ENCODE measurements at regions not wholly inside any gene's neighbourhood (a gene's known extent, or its start where the extent isn't known, plus 50 kb on each side); places are given as distances from the start of the nearest gene placed in this dataset.

DNA sequence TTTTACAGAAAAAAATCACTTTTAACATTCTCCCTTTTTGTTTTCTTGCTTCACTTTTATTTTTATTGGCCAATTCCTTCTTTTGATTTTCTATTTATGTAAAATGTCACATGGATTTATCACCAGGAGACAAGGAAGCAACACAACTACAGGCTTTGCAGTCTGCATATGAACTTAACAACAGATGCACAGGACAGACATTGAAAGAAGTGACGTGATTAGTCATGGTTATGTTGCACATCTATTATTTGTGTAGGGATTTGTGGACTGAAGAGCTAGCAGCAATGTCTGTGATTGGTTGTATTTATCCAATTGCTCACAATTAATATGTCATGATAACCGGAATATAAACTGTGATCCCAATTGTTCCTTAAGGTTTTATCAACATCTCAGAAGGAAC is 147.8 kb upstream of the KLF3 start:
- FAIRE-seq, result no peak
- Histone ChIP-seq H3K4me3 (ENCODE audit: low read depth, low read length) (no peak overlapping the region), H3K27me3 (ENCODE audit: control insufficient read depth, insufficient read depth, low read length) (no peaks in the 10 kb centered on the region), H3K36me3 (ENCODE audit: control insufficient read depth, insufficient read depth, low read length) (no peaks in the 10 kb centered on the region)
- TF ChIP-seq, protein P1, sequence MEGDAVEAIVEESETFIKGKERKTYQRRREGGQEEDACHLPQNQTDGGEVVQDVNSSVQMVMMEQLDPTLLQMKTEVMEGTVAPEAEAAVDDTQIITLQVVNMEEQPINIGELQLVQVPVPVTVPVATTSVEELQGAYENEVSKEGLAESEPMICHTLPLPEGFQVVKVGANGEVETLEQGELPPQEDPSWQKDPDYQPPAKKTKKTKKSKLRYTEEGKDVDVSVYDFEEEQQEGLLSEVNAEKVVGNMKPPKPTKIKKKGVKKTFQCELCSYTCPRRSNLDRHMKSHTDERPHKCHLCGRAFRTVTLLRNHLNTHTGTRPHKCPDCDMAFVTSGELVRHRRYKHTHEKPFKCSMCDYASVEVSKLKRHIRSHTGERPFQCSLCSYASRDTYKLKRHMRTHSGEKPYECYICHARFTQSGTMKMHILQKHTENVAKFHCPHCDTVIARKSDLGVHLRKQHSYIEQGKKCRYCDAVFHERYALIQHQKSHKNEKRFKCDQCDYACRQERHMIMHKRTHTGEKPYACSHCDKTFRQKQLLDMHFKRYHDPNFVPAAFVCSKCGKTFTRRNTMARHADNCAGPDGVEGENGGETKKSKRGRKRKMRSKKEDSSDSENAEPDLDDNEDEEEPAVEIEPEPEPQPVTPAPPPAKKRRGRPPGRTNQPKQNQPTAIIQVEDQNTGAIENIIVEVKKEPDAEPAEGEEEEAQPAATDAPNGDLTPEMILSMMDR (IDR thresholded peaks at IDR 0.05; ENCODE audit: insufficient read depth, low read length, severe bottlenecking), result no peak
- peak; percentile 34 for DNase-seq (ENCODE audit: low read depth)

DNA sequence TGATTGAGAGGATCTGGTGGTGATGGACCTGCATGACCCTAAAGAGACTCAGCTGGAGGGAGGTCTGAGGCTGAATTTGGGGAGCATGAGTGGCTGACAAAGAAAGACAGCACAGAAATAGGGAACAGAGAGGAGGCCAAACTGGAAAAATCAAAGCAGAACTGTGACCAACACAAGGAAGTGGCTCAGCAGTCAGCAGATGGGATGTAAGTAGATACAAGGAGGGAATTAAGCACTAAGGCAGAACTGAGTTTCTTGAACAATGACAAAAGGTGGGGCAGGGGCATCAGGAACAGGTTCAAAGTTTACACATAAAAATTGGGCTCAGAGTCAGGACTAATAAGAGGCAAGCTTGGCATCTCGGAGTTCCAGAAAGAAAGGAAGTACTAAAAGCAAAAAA is 144.3 kb upstream of the KLF3 start:
- Histone ChIP-seq H3K4me3 (ENCODE audit: low read depth, low read length) (no peak overlapping the region), H3K27me3 (ENCODE audit: control insufficient read depth, insufficient read depth, low read length) (no peaks in the 10 kb centered on the region), H3K36me3 (ENCODE audit: control insufficient read depth, insufficient read depth, low read length) (no peaks in the 10 kb centered on the region)
- FAIRE-seq, result no peak
- TF ChIP-seq, protein P1 (IDR thresholded peaks at IDR 0.05; ENCODE audit: insufficient read depth, low read length, severe bottlenecking), result no peak
- no peak for DNase-seq (ENCODE audit: low read depth)

DNA sequence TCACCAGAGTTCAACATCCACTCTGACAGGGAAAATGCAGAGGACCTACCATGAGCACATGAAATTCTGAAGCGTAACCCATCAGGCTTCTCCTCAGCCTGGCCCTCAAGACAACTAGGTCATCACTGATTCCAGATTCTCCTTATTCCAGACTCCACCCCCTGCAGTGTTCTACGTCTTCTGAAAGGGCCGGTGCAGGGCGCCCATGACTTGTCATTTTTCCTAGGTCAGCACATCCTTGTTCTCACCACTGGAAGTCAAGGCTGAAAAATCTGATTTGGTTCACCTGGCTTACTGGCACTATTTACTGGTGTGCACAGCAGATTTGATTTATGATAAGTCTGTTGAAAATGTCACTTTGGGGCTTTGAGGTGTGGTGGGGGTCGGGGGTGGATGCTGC is 140.9 kb upstream of the KLF3 start:
- TF ChIP-seq, protein P1 (IDR thresholded peaks at IDR 0.05; ENCODE audit: insufficient read depth, low read length, severe bottlenecking), result no peak
- FAIRE-seq (no peak), DNase-seq (ENCODE audit: low read depth) (no peak)
- Histone ChIP-seq H3K27me3 (ENCODE audit: control insufficient read depth, insufficient read depth, low read length) (no peaks in the 10 kb centered on the region), H3K36me3 (ENCODE audit: control insufficient read depth, insufficient read depth, low read length) (no peaks in the 10 kb centered on the region), H3K4me3 (ENCODE audit: low read depth, low read length) (no peak overlapping the region)

DNA sequence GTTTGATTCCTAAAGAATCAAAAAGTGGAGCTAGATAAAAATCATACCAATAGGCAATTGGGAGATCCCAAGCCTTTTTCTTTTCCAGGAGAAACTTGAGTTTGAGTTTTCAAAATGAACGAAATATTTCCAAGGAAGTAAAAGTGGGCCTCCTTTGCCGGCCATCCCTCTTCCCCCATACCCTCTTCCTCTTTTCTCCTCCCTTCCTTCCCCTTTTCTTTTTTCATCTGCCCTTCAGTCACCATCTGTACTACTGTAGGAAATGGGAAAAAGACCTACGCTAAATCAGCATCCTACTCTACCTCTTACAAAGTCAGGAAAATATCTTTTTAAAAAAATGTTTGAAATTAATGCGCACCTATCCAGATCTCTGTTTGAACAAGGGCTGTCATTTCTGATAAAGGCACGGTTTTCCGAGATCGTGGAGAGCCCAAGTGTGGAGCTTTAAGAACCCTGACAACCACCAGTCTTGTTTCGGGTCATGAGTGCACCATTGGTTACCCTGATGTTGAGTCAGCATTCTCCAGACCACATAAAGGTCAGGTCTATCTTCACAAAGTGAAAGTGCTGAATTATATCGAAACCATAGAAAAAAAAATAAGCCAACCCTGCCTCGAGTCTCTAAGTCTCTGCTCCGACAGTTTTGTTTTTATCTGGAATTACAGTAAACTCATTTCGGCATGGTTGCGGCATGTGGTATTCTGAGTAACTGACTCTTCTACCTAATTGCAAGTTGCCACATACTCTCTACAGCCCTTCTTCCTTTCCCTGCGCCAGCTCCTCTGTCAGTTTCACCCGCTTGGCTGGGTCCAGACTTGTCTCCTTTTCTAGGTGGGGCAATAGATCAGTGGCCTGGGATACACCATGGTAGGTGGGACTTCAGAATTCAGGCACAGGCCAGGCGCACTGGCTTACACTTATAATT is 140.2 kb upstream of the KLF3 start:
- H3K36me3 ChIP-seq (ENCODE audit: control insufficient read depth, insufficient read depth, low read length), result no peaks in the 10 kb centered on the region
- TF ChIP-seq, protein P1 (IDR thresholded peaks at IDR 0.05; ENCODE audit: insufficient read depth, low read length, severe bottlenecking), result no peak
- H3K27me3 ChIP-seq (ENCODE audit: control insufficient read depth, insufficient read depth, low read length), result no peaks in the 10 kb centered on the region
- no peak overlapping the region for H3K4me3 ChIP-seq (ENCODE audit: low read depth, low read length)
- FAIRE-seq, result no peak
- DNase-seq (ENCODE audit: low read depth), result peak; percentile 22

DNA sequence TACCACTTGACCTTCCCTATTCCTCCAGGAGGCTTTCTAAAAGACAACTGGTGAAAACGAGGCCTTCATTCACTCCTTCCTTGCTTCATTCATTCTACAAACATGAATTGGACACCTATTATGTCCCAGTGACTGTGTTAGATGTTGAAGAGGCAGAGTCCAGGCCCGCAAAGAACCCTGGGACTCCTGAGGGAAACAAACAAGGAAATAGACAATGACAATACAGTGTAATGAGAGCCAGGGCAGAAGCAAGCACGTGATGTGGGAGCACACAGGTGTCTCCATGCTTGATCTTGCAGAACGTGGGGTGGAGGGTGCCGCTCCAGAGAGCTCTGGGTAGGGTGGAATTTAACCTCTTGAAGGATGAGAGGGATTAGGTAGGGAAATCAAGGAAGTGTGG is 137.6 kb upstream of the KLF3 start:
- Histone ChIP-seq H3K4me3 (ENCODE audit: low read depth, low read length) (no peak overlapping the region), H3K27me3 (ENCODE audit: control insufficient read depth, insufficient read depth, low read length) (no peaks in the 10 kb centered on the region), H3K36me3 (ENCODE audit: control insufficient read depth, insufficient read depth, low read length) (no peaks in the 10 kb centered on the region)
- TF ChIP-seq, protein P1 (IDR thresholded peaks at IDR 0.05; ENCODE audit: insufficient read depth, low read length, severe bottlenecking), result no peak
- FAIRE-seq (no peak), DNase-seq (ENCODE audit: low read depth) (no peak)
